OCI-LY3 (cell line): ENCODE measurements at regions not wholly inside any gene's neighbourhood (a gene's known extent, or its start where the extent isn't known, plus 50 kb on each side); places are given as distances from the start of the nearest gene placed in this dataset.

Experiments used
- EZH2phosphoT487 ChIP-seq: fragments of 200-600 bp; shearing (Covaris generic); IDR thresholded peaks from 2 replicates; pipeline ENCODE4 v1.6.1; 2018; ENCODE audit warnings: antibody characterized with exemption, mixed run types, low read depth
- TF ChIP-seq, protein P1 (sequence below): fragments of 200-600, 300-600 bp; sonication (generic); IDR thresholded peaks from 2 replicates; pipeline ENCODE4 v1.5.1; 2014; ENCODE audit warnings: antibody characterized with exemption, low read length, low read depth

DNA sequence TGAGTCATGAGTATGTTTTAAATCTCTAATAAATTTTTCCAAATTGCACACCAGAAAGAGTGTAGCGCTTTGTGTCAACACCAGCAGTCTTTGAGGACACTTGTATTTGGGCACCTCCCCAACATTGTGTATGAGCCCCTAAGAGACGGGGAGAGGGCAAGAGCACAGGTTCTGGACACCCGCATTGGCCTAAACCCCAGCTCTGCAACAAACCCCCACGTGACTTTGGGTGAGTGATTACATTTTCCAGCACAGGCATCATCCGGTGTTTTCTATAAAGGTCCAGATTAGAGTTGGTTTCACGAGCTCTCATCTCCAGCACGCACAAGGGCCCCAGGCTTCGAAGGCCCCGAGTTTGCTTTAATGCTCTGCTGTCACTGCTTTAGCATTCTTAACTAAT lies 66.3 kb upstream of the SLC45A1 start:
- TF ChIP-seq, protein P1, sequence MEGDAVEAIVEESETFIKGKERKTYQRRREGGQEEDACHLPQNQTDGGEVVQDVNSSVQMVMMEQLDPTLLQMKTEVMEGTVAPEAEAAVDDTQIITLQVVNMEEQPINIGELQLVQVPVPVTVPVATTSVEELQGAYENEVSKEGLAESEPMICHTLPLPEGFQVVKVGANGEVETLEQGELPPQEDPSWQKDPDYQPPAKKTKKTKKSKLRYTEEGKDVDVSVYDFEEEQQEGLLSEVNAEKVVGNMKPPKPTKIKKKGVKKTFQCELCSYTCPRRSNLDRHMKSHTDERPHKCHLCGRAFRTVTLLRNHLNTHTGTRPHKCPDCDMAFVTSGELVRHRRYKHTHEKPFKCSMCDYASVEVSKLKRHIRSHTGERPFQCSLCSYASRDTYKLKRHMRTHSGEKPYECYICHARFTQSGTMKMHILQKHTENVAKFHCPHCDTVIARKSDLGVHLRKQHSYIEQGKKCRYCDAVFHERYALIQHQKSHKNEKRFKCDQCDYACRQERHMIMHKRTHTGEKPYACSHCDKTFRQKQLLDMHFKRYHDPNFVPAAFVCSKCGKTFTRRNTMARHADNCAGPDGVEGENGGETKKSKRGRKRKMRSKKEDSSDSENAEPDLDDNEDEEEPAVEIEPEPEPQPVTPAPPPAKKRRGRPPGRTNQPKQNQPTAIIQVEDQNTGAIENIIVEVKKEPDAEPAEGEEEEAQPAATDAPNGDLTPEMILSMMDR = no peak
- no peak for TF ChIP-seq EZH2phosphoT487
